ENCODE measurements at regions not wholly inside any gene's neighbourhood (a gene's known extent, or its start where the extent isn't known, plus 50 kb on each side); places are given as distances from the start of the nearest gene placed in this dataset.

DNA sequence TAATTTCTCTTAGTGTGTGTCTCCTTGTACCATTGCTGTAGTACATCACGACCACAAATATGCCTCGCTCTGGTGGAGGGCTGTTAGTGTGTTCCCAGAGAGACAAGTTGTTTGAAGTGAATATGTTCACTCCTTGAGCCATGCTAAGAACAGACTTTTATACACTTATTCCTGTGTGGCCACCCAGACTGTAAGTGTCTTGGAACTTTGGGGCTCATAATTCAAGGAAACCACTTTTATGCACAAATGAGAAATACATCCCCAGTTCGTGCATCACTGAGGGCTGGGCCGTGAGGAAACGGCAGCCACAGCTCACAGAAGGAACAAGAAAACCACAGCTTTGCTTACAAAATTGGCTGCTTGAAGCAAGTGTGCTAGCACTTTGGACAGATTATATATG lies 362.2 kb upstream of the DDHD1 start:
- Histone ChIP-seq H3K27ac (ENCODE audit: insufficient read depth, low read length) (no peak overlapping the region), H2AFZ (ENCODE audit: low read length) (no peak overlapping the region), H3K4me2 (ENCODE audit: extremely low read depth, insufficient read depth, low read length) (no peak overlapping the region), H3K9me3 (ENCODE audit: control insufficient read depth, insufficient read depth, low read depth, low read length) (no peaks in the 10 kb centered on the region), H3K27me3 (ENCODE audit: control insufficient read depth, insufficient read depth, low read length) (no peaks in the 10 kb centered on the region), H3K79me2 (ENCODE audit: control insufficient read depth, insufficient read depth, low read length) (no peaks in the 10 kb centered on the region), H3K36me3 (ENCODE audit: control insufficient read depth, insufficient read depth, low read length) (no peaks in the 10 kb centered on the region), H3K9ac (ENCODE audit: insufficient read depth, low read length) (no peak overlapping the region), H4K20me1 (ENCODE audit: control insufficient read depth, extremely low read depth, insufficient read depth, low read length) (no peaks in the 10 kb centered on the region), H3K4me3 (replicated peaks in 1 of 4; ENCODE audit: control extremely low read depth in 1 of 4, insufficient read depth in 1 of 4, low read depth in 3 of 4, low read length in 4 of 4) (no peak overlapping the region), H3K4me1 (ENCODE audit: control insufficient read depth, extremely low read depth, insufficient read depth, low read length) (peaks cover 20% of the 10 kb centered on the region)
- TF ChIP-seq, protein P1, sequence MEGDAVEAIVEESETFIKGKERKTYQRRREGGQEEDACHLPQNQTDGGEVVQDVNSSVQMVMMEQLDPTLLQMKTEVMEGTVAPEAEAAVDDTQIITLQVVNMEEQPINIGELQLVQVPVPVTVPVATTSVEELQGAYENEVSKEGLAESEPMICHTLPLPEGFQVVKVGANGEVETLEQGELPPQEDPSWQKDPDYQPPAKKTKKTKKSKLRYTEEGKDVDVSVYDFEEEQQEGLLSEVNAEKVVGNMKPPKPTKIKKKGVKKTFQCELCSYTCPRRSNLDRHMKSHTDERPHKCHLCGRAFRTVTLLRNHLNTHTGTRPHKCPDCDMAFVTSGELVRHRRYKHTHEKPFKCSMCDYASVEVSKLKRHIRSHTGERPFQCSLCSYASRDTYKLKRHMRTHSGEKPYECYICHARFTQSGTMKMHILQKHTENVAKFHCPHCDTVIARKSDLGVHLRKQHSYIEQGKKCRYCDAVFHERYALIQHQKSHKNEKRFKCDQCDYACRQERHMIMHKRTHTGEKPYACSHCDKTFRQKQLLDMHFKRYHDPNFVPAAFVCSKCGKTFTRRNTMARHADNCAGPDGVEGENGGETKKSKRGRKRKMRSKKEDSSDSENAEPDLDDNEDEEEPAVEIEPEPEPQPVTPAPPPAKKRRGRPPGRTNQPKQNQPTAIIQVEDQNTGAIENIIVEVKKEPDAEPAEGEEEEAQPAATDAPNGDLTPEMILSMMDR (conservative IDR thresholded peaks at IDR 0.05 in 1 of 2, IDR thresholded peaks at IDR 0.05 in 1 of 2; ENCODE audit: low read depth in 1 of 2, low read length in 2 of 2), result no peak
- TF ChIP-seq EZH2 (IDR thresholded peaks at IDR 0.05; ENCODE audit: low read length, missing control alignments), result no peak
- DNase-seq (ENCODE audit: low read depth in 2 of 2), result peak; percentile 41 to 45

DNA sequence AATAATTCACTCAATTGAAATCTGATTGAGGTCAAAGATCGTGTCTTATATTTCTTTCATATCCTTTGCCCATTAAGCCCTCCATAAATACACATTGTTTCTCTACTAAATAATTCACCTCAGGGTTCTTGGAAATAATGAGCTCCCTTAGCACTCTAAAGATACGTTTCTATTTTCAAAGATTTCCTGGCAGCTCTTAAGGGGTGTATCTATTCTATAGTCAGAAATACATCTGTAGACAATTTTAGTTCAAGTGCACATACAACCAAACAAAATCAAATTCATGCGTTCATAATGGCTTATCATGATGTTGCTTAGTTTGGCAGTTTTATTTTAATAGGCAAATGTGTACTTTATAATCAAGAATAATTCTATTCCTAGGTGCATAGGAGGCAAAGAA lies 361.1 kb upstream of the DDHD1 start:
- Histone ChIP-seq H3K9me3 (ENCODE audit: control insufficient read depth, insufficient read depth, low read depth, low read length) (no peaks in the 10 kb centered on the region), H3K79me2 (ENCODE audit: control insufficient read depth, insufficient read depth, low read length) (no peaks in the 10 kb centered on the region), H2AFZ (ENCODE audit: low read length) (no peak overlapping the region), H3K4me2 (ENCODE audit: extremely low read depth, insufficient read depth, low read length) (no peak overlapping the region), H3K27ac (ENCODE audit: insufficient read depth, low read length) (no peak overlapping the region), H3K27me3 (ENCODE audit: control insufficient read depth, insufficient read depth, low read length) (no peaks in the 10 kb centered on the region), H3K36me3 (ENCODE audit: control insufficient read depth, insufficient read depth, low read length) (no peaks in the 10 kb centered on the region), H3K4me1 (ENCODE audit: control insufficient read depth, extremely low read depth, insufficient read depth, low read length) (peaks cover 21% of the 10 kb centered on the region), H4K20me1 (ENCODE audit: control insufficient read depth, extremely low read depth, insufficient read depth, low read length) (no peaks in the 10 kb centered on the region), H3K4me3 (replicated peaks in 1 of 4; ENCODE audit: control extremely low read depth in 1 of 4, insufficient read depth in 1 of 4, low read depth in 3 of 4, low read length in 4 of 4) (no peak overlapping the region), H3K9ac (ENCODE audit: insufficient read depth, low read length) (no peak overlapping the region)
- TF ChIP-seq EZH2 (IDR thresholded peaks at IDR 0.05; ENCODE audit: low read length, missing control alignments), result no peak
- TF ChIP-seq, protein P1 (conservative IDR thresholded peaks at IDR 0.05 in 1 of 2, IDR thresholded peaks at IDR 0.05 in 1 of 2; ENCODE audit: low read depth in 1 of 2, low read length in 2 of 2), result no peak
- DNase-seq (ENCODE audit: low read depth in 2 of 2), result no peak

DNA sequence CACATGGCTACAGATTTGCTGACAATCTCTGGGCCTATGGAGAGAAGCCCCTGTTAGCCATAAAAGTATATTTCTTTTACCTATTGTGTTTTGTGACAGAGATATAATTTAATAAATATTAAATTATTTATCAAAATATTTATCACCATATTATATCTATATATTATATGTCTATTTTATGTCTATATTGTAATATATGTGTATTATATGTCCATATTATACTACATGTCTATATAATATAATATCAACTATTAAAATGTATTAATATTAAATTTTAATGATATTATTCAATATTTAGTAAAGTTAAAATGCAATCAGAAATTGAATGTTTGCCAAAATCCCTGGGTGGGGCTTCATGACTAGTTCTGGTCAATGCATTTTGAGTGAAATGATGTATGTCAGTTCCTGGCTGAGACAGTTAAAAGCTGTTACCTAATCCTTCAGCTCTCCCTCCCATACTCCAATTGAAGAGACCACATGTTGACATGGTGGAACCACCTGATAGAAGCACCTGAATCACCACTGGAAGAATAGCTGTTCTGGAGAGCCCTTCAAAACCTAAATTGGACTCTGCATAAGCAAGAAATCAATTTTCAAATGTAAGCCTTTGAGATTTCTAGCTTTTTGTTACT lies 357.3 kb upstream of the DDHD1 start:
- no peaks in the 10 kb centered on the region for H3K36me3 ChIP-seq (ENCODE audit: control insufficient read depth, insufficient read depth, low read length)
- H3K27me3 ChIP-seq (ENCODE audit: control insufficient read depth, insufficient read depth, low read length), result no peaks in the 10 kb centered on the region
- H3K9me3 ChIP-seq (ENCODE audit: control insufficient read depth, insufficient read depth, low read depth, low read length), result no peaks in the 10 kb centered on the region
- no peak overlapping the region for H3K9ac ChIP-seq (ENCODE audit: insufficient read depth, low read length)
- H3K27ac ChIP-seq (ENCODE audit: insufficient read depth, low read length), result peak overlapping the region; percentile 70
- TF ChIP-seq, protein P1 (conservative IDR thresholded peaks at IDR 0.05 in 1 of 2, IDR thresholded peaks at IDR 0.05 in 1 of 2; ENCODE audit: low read depth in 1 of 2, low read length in 2 of 2), result no peak
- no peak for TF ChIP-seq EZH2 (IDR thresholded peaks at IDR 0.05; ENCODE audit: low read length, missing control alignments)
- peak in 1 of 2 donors; percentile 44 for DNase-seq (ENCODE audit: low read depth in 2 of 2)
- peaks cover 10% of the 10 kb centered on the region for H3K4me1 ChIP-seq (ENCODE audit: control insufficient read depth, extremely low read depth, insufficient read depth, low read length)
- H2AFZ ChIP-seq (ENCODE audit: low read length), result no peak overlapping the region
- no peak overlapping the region for H3K4me2 ChIP-seq (ENCODE audit: extremely low read depth, insufficient read depth, low read length)
- no peaks in the 10 kb centered on the region for H4K20me1 ChIP-seq (ENCODE audit: control insufficient read depth, extremely low read depth, insufficient read depth, low read length)
- H3K4me3 ChIP-seq (replicated peaks in 1 of 4; ENCODE audit: control extremely low read depth in 1 of 4, insufficient read depth in 1 of 4, low read depth in 3 of 4, low read length in 4 of 4), result no peak overlapping the region
- H3K79me2 ChIP-seq (ENCODE audit: control insufficient read depth, insufficient read depth, low read length), result no peaks in the 10 kb centered on the region

Data from fibroblast of lung (primary cell).